ENCODE measurements at regions not wholly inside any gene's neighbourhood (a gene's known extent, or its start where the extent isn't known, plus 50 kb on each side); places are given as distances from the start of the nearest gene placed in this dataset.

GRCh38 chr9:89905606-89906338 lies 301.0 kb downstream of the GADD45G start:
- Mint-ChIP-seq H3K4me3 (no peak overlapping the region), H3K36me3 (ENCODE audit: low read depth) (no peaks in the 10 kb centered on the region), H3K9me3 (no peaks in the 10 kb centered on the region), H3K27me3 (ENCODE audit: insufficient read depth) (no peaks in the 10 kb centered on the region), H3K4me1 (no peaks in the 10 kb centered on the region), H3K27ac (no peak overlapping the region)
- peak; percentile 48 for DNase-seq
- Histone ChIP-seq H3K9me3 (ENCODE audit: control insufficient read depth, low read length) (no peaks in the 10 kb centered on the region), H3K27ac (ENCODE audit: low read depth, low read length) (no peak overlapping the region), H3K4me3 (ENCODE audit: low read length) (no peak overlapping the region), H3K9ac (ENCODE audit: extremely low read depth, low read length, poor library complexity, severe bottlenecking) (no peak overlapping the region), H3K4me1 (ENCODE audit: control insufficient read depth, insufficient read depth, low read length) (no peaks in the 10 kb centered on the region), H3K27me3 (ENCODE audit: control insufficient read depth, insufficient read depth, low read length, poor library complexity, severe bottlenecking) (no peaks in the 10 kb centered on the region), H3K36me3 (ENCODE audit: control insufficient read depth, insufficient read depth, low read length) (no peaks in the 10 kb centered on the region)
- TF ChIP-seq CTCF (conservative IDR thresholded peaks at IDR 0.05): no peak
- 88 to 100% methylated on average over 1 to 5 of the region's 5 CpGs for WGBS, 2 experiments (ENCODE audit: insufficient coverage in 1 of 2, insufficient read length in 1 of 2)

DNA sequence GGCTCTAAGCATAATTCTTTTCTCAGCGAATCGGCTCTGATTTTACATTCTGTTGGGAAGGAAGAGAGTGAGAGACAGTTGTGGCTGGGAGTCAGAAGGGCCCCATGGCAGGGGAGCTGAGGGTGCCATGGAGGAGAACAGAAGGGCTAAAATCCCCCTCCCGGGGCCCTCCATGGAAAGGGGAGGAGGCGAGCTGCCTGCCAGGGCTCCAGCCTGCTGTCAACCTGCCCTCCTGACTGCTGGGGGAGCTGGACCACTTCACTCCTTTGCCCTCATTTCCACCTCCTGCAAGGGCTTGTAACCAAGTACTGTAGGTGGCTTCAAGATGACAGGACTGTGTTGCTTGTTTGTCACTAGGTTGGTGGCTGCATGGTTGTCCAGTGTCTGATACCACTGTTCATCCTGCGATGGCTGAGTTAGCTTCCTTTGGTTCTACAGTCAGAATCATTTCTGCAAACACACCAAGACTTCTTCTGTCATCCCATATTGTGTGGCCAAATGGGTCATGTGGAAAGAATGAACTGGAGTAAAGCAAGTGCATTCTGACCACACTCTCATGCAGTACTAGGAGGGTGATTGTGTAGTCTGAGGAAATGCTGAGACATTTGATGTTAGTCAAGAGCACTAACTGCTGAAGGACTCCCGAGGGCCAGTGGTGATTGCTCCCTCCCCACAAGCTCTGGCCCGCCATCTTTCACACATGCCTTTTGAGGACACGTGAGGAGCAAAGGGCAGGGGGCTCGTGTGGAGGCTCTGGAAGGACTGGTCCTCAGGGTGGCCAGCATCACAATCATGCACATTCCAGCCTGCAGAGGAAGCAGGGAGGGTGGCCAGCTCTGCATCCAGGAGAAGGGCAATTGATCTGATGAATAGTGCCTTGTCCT lies 307.2 kb downstream of the GADD45G start:
- no peaks in the 10 kb centered on the region for H3K36me3 ChIP-seq (ENCODE audit: control insufficient read depth, insufficient read depth, low read length)
- peaks cover 10% of the 10 kb centered on the region for H3K4me1 ChIP-seq (ENCODE audit: control insufficient read depth, insufficient read depth, low read length)
- Mint-ChIP-seq H3K4me1 (peaks cover 14% of the 10 kb centered on the region), H3K27me3 (ENCODE audit: insufficient read depth) (no peaks in the 10 kb centered on the region), H3K4me3 (no peak overlapping the region), H3K9me3 (no peaks in the 10 kb centered on the region), H3K27ac (no peak overlapping the region), H3K36me3 (ENCODE audit: low read depth) (no peaks in the 10 kb centered on the region)
- TF ChIP-seq CTCF (conservative IDR thresholded peaks at IDR 0.05): peak; percentile 57
- H3K9ac ChIP-seq (ENCODE audit: extremely low read depth, low read length, poor library complexity, severe bottlenecking): no peak overlapping the region
- no peaks in the 10 kb centered on the region for H3K9me3 ChIP-seq (ENCODE audit: control insufficient read depth, low read length)
- WGBS, 2 experiments (ENCODE audit: insufficient coverage in 1 of 2, insufficient read length in 1 of 2): 82 to 88% methylated on average over 4 to 9 of the region's 9 CpGs
- DNase-seq: peak; percentile 61
- no peak overlapping the region for H3K4me3 ChIP-seq (ENCODE audit: low read length)
- H3K27me3 ChIP-seq (ENCODE audit: control insufficient read depth, insufficient read depth, low read length, poor library complexity, severe bottlenecking): no peaks in the 10 kb centered on the region
- H3K27ac ChIP-seq (ENCODE audit: low read depth, low read length): no peak overlapping the region

DNA sequence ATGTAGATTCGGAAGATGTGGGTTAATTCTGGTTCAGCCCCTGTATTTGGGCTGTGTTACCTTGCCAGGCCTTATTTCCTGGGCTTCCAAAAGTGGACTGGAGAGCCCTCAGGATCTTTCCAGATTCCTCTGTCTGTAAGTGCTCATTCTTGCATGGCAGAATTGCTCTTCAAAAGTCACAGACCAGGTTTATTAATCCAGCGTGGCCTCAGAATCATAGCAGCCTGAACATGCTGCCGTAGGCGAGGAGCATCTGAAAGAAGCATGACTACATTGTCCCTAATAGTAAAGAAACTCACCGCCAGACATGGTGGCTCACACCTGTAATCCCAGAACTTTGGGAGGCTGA lies 307.8 kb downstream of the GADD45G start:
- Histone ChIP-seq H3K27me3 (ENCODE audit: control insufficient read depth, insufficient read depth, low read length, poor library complexity, severe bottlenecking) (no peaks in the 10 kb centered on the region), H3K4me1 (ENCODE audit: control insufficient read depth, insufficient read depth, low read length) (peaks cover 10% of the 10 kb centered on the region), H3K27ac (ENCODE audit: low read depth, low read length) (no peak overlapping the region), H3K4me3 (ENCODE audit: low read length) (no peak overlapping the region), H3K9me3 (ENCODE audit: control insufficient read depth, low read length) (no peaks in the 10 kb centered on the region), H3K9ac (ENCODE audit: extremely low read depth, low read length, poor library complexity, severe bottlenecking) (no peak overlapping the region), H3K36me3 (ENCODE audit: control insufficient read depth, insufficient read depth, low read length) (no peaks in the 10 kb centered on the region)
- peaks cover 19% of the 10 kb centered on the region for H3K4me1 Mint-ChIP-seq
- no peak overlapping the region for H3K4me3 Mint-ChIP-seq
- DNase-seq: no peak
- H3K27ac Mint-ChIP-seq: no peak overlapping the region
- no peaks in the 10 kb centered on the region for H3K36me3 Mint-ChIP-seq (ENCODE audit: low read depth)
- H3K9me3 Mint-ChIP-seq: no peaks in the 10 kb centered on the region
- WGBS, 2 experiments (ENCODE audit: insufficient coverage in 1 of 2, insufficient read length in 1 of 2): 89 to 99% methylated on average over 5 of the region's 5 CpGs
- no peaks in the 10 kb centered on the region for H3K27me3 Mint-ChIP-seq (ENCODE audit: insufficient read depth)
- TF ChIP-seq CTCF (conservative IDR thresholded peaks at IDR 0.05): no peak

All from endodermal cell (in vitro differentiated cells).